HL-60 (cell line): ENCODE measurements at regions not wholly inside any gene's neighbourhood (a gene's known extent, or its start where the extent isn't known, plus 50 kb on each side); places are given as distances from the start of the nearest gene placed in this dataset.

Source experiments
- DNase-seq, 2 experiments: peaks; one replicate each; pipeline ENCODE4 v3.0.0-alpha.2; 2010 to 2020; ENCODE audit warnings: low read depth in 1 of 2, low spot score in 1 of 2
- H3K27ac ChIP-seq: fragments of 250-450 bp; sonication (Bioruptor Pico); replicated peaks from 2 replicates; pipeline ENCODE4 v1.5.1; 2020; ENCODE audit warnings: mild to moderate bottlenecking, moderate library complexity
- H3K27me3 ChIP-seq: fragments of 250-450 bp; sonication (Bioruptor Pico); 2 replicates; pipeline ENCODE4 v1.5.1; 2021; ENCODE audit warnings: mild to moderate bottlenecking, moderate library complexity; ENCODE audit not compliant: insufficient read depth, poor library complexity, severe bottlenecking
- H3K4me3 ChIP-seq: replicated peaks from 2 replicates; pipeline ENCODE4 v1.5.1; 2011; ENCODE audit warnings: mild to moderate bottlenecking, control low read depth, low read length; ENCODE audit not compliant: insufficient read depth
- CTCF ChIP-seq: IDR thresholded peaks from one replicate; pipeline ENCODE4 v1.5.1; 2011; ENCODE audit warnings: low read length, control low read depth, inconsistent platforms; ENCODE audit not compliant: insufficient read depth
- GABPA ChIP-seq: IDR thresholded peaks from 2 replicates; pipeline ENCODE4 v1.6.1; 2012; ENCODE audit warnings: low read depth
- POLR2AphosphoS5 ChIP-seq: IDR thresholded peaks from 2 replicates; pipeline ENCODE4 v1.6.1; 2012; ENCODE audit warnings: low read depth
- REST ChIP-seq: IDR thresholded peaks from 2 replicates; pipeline ENCODE4 v1.6.1; 2012; ENCODE audit warnings: low read depth; ENCODE audit not compliant: insufficient replicate concordance
- SPI1 ChIP-seq: IDR thresholded peaks from 2 replicates; pipeline ENCODE4 v1.6.1; 2012; ENCODE audit warnings: low read depth, mild to moderate bottlenecking, borderline replicate concordance

- no peak overlapping the region for H3K27ac ChIP-seq
- no peaks in the 10 kb centered on the region for H3K27me3 ChIP-seq
- H3K4me3 ChIP-seq: no peak overlapping the region
- TF ChIP-seq POLR2AphosphoS5: no peak
- no peak for TF ChIP-seq CTCF
- no peak for TF ChIP-seq GABPA
- no peak for TF ChIP-seq REST
- no peak for TF ChIP-seq SPI1
- no peak for DNase-seq
Observed at GRCh38 chr6:4270776-4271175, 135.4 kb upstream of the ECI2 start.

- DNase-seq: no peak
- TF ChIP-seq REST (no peak), CTCF (no peak), SPI1 (no peak), POLR2AphosphoS5 (no peak), GABPA (no peak)
- Histone ChIP-seq H3K27ac (no peak overlapping the region), H3K4me3 (no peak overlapping the region), H3K27me3 (no peaks in the 10 kb centered on the region)
Observed at GRCh38 chr6:4270001-4270400, 134.6 kb upstream of the ECI2 start.

- TF ChIP-seq SPI1: no peak
- no peak for TF ChIP-seq POLR2AphosphoS5
- no peak for TF ChIP-seq CTCF
- no peak for TF ChIP-seq REST
- no peak for TF ChIP-seq GABPA
- no peak overlapping the region for H3K27ac ChIP-seq
- H3K4me3 ChIP-seq: no peak overlapping the region
- DNase-seq: no peak
- no peaks in the 10 kb centered on the region for H3K27me3 ChIP-seq
Observed at GRCh38 chr6:4268171-4268570, 132.8 kb upstream of the ECI2 start.
